ENCODE measurements at regions not wholly inside any gene's neighbourhood (a gene's known extent, or its start where the extent isn't known, plus 50 kb on each side); places are given as distances from the start of the nearest gene placed in this dataset.

DNA sequence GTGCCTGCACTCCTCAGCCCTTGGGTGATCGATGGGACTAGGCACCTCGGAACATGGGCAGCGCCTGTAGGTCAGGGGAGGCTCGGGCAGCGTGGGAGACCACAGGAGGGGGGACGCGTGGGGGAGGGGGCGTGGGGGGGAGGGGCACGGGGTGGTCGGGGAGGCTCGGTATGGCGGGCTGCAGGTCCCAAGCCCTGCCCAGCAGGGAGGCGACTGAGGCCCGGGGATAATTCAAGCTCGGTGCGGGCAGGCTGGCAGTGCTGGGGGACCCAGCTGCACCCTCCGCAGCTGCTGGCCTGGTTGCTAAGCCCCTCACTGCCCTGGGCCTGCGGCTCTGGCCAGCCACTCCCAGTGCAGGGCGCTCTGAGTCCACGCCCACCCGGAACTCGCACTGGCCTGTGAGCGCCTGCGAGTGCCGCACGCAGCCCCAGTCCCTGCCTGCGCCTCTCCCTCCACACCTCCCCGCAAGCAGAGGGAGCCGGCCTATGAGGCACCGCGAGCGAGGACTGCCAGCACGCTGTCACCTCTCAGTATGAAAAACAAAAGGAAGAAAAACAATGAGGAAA lies 1698.3 kb upstream of the RAG2 start:
- no peak for DNase-seq (ENCODE audit: low spot score)

GRCh38 chr11:38282718-38283117 lies 1684.7 kb upstream of the RAG2 start:
- DNase-seq (ENCODE audit: low spot score) = no peak

GRCh38 chr11:38278457-38279141 lies 1680.6 kb upstream of the RAG2 start:
- DNase-seq (ENCODE audit: low spot score) = no peak

GRCh38 chr11:38274031-38274430 lies 1676.0 kb upstream of the RAG2 start:
- DNase-seq (ENCODE audit: low spot score) = no peak

GRCh38 chr11:38272376-38272775 lies 1674.3 kb upstream of the RAG2 start:
- no peak for DNase-seq (ENCODE audit: low spot score)

DNA sequence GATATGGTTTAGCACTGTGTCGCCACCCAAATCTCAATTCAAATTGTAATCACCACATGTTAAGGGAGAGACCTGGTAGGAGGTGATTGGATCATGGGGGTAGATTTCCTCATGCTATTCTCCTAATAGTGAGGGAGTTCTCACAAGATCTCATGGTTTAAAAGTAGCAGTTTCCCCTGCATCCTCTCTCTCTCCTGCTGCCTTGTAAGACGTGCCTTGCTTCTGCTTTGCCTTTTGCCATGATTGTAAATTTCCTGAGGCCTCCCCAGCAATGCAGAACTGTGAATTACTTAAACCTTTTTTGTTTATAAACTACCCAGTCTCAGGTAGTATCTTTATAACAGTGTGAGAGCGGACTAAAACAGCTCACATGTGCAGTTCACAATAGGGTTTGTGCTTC lies 1668.7 kb upstream of the RAG2 start:
- no peak for DNase-seq (ENCODE audit: low spot score)

DNA sequence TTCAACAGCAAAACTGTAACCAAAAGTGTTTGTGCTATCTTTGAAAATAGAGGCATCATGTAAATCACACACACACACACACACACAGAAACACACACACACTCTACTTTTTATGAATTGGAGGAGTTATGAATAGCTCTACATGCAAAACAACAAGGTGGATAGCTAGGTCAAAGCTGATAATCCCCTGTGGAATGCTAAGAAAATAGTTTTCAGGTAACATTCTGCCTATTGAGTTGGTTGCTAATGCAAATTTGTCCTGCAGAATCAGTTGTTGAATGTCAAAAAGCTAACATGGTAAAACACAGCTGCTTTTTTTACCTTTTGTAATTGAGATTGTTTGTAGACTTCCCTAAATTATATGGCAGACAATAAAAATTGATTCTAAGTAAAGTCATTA lies 1658.4 kb upstream of the RAG2 start:
- no peak for DNase-seq (ENCODE audit: low spot score)

- no peak for DNase-seq (ENCODE audit: low spot score)
Observed at GRCh38 chr11:38254913-38255312, 1656.9 kb upstream of the RAG2 start.

- no peak for DNase-seq (ENCODE audit: low spot score)
Observed at GRCh38 chr11:38252620-38253019, 1654.6 kb upstream of the RAG2 start.

DNA sequence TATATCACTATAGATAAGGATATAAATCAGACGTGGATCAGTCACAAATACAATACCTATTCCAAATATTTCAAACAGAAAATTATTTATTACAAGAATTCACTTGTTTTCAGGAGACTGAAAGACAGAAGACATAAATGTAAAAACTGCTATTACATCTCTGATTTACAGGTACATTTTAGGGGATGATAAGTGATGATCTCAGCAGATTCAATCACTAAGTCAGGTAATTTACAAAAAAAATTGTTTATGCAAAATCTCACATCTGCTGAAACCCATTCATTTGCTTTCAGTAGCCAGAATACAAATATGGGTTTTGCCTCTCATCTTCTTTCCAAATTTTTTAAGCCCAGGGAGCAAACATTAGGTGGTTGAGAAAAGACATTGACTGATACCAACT lies 1648.4 kb upstream of the RAG2 start:
- no peak for DNase-seq (ENCODE audit: low spot score)

DNA sequence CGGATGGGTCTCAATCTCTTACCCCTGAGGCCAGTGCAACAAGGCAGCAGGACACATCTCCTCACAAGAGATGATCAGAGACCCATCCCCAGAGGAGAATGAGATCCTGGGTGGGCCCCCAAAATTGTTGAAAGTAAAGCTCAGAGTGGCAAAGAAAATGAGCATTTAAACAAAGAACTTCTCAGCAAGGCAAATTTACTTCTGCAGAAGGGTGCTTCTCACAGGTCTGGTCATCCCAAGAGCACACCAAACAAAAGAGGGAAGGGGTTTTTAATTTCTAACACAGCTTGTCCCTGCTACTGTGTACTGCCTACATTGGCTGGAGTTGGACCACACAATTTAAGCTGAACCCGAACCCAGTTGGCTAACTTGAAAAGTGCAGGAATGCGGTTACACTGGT lies 1628.6 kb upstream of the RAG2 start:
- DNase-seq (ENCODE audit: low spot score) = no peak

DNA sequence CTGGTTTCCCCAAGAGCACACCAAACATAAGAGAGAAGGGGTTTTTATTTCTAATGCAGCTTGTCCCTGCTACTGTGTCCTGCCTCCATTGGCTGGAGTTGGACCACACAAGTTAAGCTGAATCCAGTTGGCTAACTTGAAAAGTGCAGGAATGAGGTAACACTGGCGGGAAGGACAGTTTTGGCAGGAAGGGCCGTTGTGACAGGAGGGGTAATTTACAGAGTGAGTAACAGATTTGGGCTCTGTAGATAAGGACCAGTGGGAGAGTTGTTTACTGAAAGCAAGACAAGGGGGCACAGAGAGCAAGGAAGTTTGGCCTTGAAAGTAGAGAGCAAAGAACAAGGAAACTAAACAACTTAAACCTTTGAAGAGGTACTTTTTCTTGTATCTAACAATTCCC lies 1623.3 kb upstream of the RAG2 start:
- DNase-seq (ENCODE audit: low spot score) = no peak

GRCh38 chr11:38219636-38220035 lies 1621.6 kb upstream of the RAG2 start:
- no peak for DNase-seq (ENCODE audit: low spot score)

DNA sequence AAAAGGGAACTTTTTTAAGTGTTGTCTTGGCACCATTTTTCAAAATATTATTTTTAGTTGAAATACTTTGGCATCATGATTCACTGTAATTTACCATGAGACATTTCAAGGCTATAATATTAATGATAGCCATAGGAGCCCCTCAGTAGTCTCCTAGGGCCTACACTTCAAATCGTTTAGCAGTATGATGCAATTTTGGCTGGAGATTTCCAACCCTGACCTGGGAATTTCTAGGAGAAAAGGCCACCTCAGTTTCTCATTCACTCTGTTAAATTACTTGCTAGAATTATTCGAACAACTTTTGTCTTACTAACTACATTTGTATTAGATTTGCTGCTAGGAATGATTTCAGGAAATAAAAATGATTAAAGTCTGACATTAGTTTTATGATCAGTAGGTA lies 1610.9 kb upstream of the RAG2 start:
- no peak for DNase-seq (ENCODE audit: low spot score)

- DNase-seq (ENCODE audit: low spot score) = no peak
Observed at GRCh38 chr11:38206663-38207062, 1608.6 kb upstream of the RAG2 start.

- no peak for DNase-seq (ENCODE audit: low spot score)
Observed at GRCh38 chr11:38191101-38191500, 1593.1 kb upstream of the RAG2 start.

DNA sequence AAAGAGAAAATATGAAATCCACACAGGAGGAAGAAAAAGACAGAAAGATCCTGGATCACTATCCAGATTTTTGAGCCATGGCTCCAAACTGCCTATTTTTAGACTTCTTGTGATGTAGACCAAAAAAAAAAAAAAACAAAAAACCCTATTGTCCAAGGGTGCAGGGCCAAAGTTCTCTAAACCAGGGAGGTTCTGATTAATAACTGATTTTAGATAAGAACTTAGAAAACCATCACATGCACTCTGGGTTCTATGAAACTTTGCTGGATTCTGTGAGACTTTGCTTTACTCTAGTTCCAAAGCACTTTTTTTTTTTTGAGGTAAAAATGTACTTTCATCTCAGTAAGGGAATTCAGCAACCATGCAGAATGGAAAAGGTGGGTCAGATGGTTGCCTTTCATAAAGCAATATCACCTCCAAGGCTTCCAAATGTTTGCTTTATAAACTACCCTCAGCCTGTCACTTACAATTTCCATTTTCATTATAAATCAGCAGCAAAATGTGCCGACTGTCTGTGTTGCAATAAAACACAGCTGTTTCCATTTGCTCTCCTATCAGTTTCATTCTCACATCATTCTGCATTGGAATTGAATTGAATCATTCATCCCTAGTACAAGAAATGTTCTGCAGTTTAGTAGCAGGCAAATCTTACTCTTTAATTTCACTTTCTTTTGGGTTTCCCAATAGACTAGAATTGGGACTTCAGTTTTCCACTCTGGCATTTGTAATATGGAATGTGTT lies 1584.3 kb upstream of the RAG2 start:
- DNase-seq (ENCODE audit: low spot score) = no peak

DNA sequence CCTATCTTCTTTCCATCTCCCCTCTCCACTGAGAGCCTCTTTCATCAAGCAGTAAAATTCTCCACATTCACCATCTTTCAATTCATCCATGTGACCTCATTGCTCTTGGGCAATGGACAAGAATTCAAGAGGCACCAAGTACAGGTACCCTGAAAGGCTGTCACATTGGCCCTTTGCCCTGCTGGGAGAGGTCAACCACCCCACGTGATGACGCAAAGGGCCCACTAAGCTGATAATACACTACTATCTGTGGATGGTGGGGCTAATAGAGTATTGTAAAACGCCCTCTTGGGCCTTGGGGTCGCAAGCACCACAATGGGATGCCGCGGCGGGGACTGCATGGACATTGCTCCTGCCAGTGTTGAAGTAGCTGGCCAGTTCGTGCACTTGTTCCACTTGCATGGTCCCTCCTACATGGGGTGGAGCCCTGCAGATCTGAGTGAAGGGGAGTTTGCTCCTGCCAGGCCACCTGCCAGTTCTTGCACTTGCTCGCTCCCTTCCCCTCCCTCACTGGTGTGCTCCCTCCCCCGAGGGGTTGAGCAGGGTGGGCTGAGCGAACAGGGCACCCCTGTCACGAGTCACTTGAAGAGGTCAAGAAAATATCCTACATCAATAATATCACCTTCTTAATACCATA lies 1578.8 kb upstream of the RAG2 start:
- no peak for DNase-seq (ENCODE audit: low spot score)

GRCh38 chr11:38173676-38174075 lies 1575.6 kb upstream of the RAG2 start:
- DNase-seq (ENCODE audit: low spot score) = no peak

DNA sequence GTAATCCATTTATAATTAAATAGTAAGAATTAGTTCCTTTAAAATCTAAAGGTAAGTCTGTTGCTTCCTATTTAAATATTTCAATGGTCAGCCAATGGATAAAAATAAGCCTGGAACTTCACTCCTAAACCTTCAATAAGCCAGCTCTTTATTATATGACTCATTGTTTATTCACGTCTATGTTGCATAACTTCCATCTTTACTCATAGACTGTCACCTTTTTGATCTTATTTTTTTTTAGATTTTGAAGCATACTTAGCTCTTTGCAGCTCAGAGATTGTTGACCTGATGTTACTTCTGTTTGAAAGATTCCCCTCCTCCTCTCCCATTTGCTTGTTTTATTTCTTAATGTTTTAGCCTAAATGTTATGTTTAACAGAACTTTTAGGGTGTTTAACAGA lies 1571.2 kb upstream of the RAG2 start:
- DNase-seq (ENCODE audit: low spot score) = no peak

GRCh38 chr11:38163526-38163925 lies 1565.5 kb upstream of the RAG2 start:
- DNase-seq (ENCODE audit: low spot score) = no peak

DNA sequence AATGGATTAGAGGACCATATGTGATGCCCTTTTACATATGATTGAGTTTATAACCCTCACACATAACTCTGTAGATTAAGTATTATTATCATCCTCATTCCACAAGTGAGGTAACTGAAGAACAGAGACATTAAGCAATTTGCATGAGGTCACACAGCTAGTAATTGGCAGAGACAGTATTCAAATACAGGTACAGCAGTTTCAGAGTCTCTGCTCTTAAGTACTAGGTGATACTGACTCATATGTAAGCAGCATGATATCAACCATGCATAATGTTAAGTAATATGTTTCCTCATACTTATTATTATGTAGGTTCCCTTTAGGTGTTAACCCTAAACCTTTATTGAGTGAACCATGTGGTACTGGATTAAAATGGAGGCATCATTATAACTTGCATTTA lies 1562.4 kb upstream of the RAG2 start:
- no peak for DNase-seq (ENCODE audit: low spot score)

DNA sequence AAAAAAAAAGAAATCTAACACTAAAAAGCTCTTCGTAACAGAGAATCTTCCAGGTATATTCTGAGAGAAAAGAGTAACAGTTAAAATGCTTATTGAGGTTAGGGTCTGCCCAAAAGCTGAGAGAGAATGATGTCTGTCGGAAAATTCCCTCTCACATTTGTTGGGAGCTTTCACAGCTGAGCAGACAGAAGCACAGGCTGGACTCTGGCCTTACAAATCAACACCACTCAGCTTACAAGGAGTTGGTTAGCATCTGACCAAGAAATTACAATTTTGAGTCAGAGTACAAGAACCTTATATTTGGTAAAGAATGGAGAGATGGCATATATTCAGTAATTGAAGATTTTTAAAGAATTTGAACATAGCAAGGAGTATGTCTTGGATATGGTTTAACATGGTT lies 1561.0 kb upstream of the RAG2 start:
- DNase-seq (ENCODE audit: low spot score) = no peak

Data from ecto neural progenitor cell (in vitro differentiated cells).